B cell (primary cell): ENCODE measurements at regions not wholly inside any gene's neighbourhood (a gene's known extent, or its start where the extent isn't known, plus 50 kb on each side); places are given as distances from the start of the nearest gene placed in this dataset.

Experiments used
- ATAC-seq: fragments of 200-7000 bp; cut with Tn5 transposase; one replicate; pipeline ENCODE4 v1.10.0; 2021; ENCODE audit warnings: low read depth, mild to moderate bottlenecking, moderate number of reproducible peaks, moderate library complexity
- CTCF ChIA-PET: fragments of 350-600 bp; sonication (Branson Sonifier 250); formaldehyde crosslinking; loops from one replicate; lab custom pipeline; 2021; ENCODE audit warnings: antibody characterized with exemption, inconsistent platforms; lab: Charles Lee
- POLR2A ChIA-PET: fragments of 350-600 bp; sonication (Branson Sonifier 250); formaldehyde crosslinking; loops from one replicate; lab custom pipeline; 2021; ENCODE audit warnings: antibody characterized with exemption; lab: Charles Lee
- DNase-seq: peaks from one replicate; pipeline ENCODE4 v3.0.0; 2013
- H2AFZ ChIP-seq: 2 replicates; pipeline ENCODE4 v1.6.1; 2012; ENCODE audit warnings: mild to moderate bottlenecking, low read depth, low read length; ENCODE audit not compliant: insufficient read depth, poor library complexity, severe bottlenecking
- H3K27ac ChIP-seq, 2 donors: 1 replicate in 1 of 2; 2 replicates in 1 of 2; pipeline ENCODE4 v1.5.1; 2012 to 2013; ENCODE audit warnings: low read length in 2 of 2, mild to moderate bottlenecking in 2 of 2, moderate library complexity in 1 of 2
- H3K27me3 ChIP-seq, 4 experiments: fragments of 200-600 bp in 1 of 4; sonication (generic) in 1 of 4; replicated peaks in 1 of 4; 1 replicate in 2 of 4; 2 replicates in 2 of 4; pipeline versions ENCODE4 v1.6.1 to v1.7.0; 2013 to 2016; ENCODE audit warnings: low read length in 3 of 4, mild to moderate bottlenecking in 2 of 4, mixed read lengths in 1 of 4, moderate library complexity in 1 of 4; ENCODE audit not compliant: insufficient read depth in 4 of 4, control insufficient read depth in 3 of 4; ENCODE audit errors: control extremely low read depth in 1 of 4
- H3K36me3 ChIP-seq, 2 experiments: replicated peaks in 1 of 2; 1 replicate in 1 of 2; 2 replicates in 1 of 2; pipeline versions ENCODE4 v1.6.1 to v1.7.1; 2013; ENCODE audit warnings: low read length in 1 of 2; ENCODE audit not compliant: insufficient read depth in 2 of 2, control insufficient read depth in 1 of 2; ENCODE audit errors: control extremely low read depth in 1 of 2, extremely low read depth in 1 of 2
- H3K4me1 ChIP-seq, 2 donors: fragments of 200-600 bp in 1 of 2; sonication (generic) in 1 of 2; 1 replicate in 1 of 2; 2 replicates in 1 of 2; pipeline versions ENCODE4 v1.5.1 to v1.6.1; 2013 to 2017; ENCODE audit warnings: low read length in 2 of 2; ENCODE audit not compliant: control insufficient read depth in 2 of 2, insufficient read depth in 2 of 2
- H3K4me2 ChIP-seq: replicated peaks from 2 replicates; pipeline ENCODE3; 2012; ENCODE audit warnings: mild to moderate bottlenecking, low read depth, low read length; ENCODE audit not compliant: poor library complexity, severe bottlenecking
- H3K4me3 ChIP-seq, 5 experiments: fragments of 200-600 bp in 1 of 5; sonication (generic) in 1 of 5; 1 replicate in 3 of 5; 2 replicates in 2 of 5; pipeline versions ENCODE4 v1.5.1 to v1.7.0; 2011 to 2016; ENCODE audit warnings: low read length in 4 of 5, mild to moderate bottlenecking in 4 of 5, low read depth in 2 of 5, control low read depth in 1 of 5, moderate library complexity in 1 of 5; ENCODE audit not compliant: insufficient read depth in 1 of 5; ENCODE audit errors: control extremely low read depth in 1 of 5, extremely low read depth in 1 of 5
- H3K79me2 ChIP-seq: fragments of 200-600 bp; sonication (generic); one replicate; pipeline ENCODE4 v1.6.0; 2016; ENCODE audit warnings: low read length; ENCODE audit not compliant: control insufficient read depth, insufficient read depth
- H3K9ac ChIP-seq: fragments of 200-600 bp; sonication (generic); 2 replicates; pipeline ENCODE4 v1.6.1; 2017; ENCODE audit warnings: mild to moderate bottlenecking, low read length, moderate library complexity
- H3K9me3 ChIP-seq, 3 donors: one replicate each; pipeline versions ENCODE4 v1.6.1 to v1.7.1; 2013; ENCODE audit warnings: low read length in 2 of 3; ENCODE audit not compliant: control insufficient read depth in 2 of 3, insufficient read depth in 1 of 3; ENCODE audit errors: control extremely low read depth in 1 of 3
- H4K20me1 ChIP-seq: 2 replicates; pipeline ENCODE4 v1.6.0; 2012; ENCODE audit warnings: mild to moderate bottlenecking, low read length; ENCODE audit not compliant: insufficient read depth, control insufficient read depth, poor library complexity, severe bottlenecking
- H3K27ac Mint-ChIP-seq: one replicate; pipeline ENCODE4 v1.8.0; 2021; ENCODE audit warnings: mixed read lengths
- H3K27me3 Mint-ChIP-seq: one replicate; pipeline ENCODE4 v1.8.0; 2021; ENCODE audit warnings: mixed read lengths
- H3K4me1 Mint-ChIP-seq: one replicate; pipeline ENCODE4 v1.8.0; 2021; ENCODE audit warnings: mixed read lengths
- H3K4me3 Mint-ChIP-seq: one replicate; pipeline ENCODE4 v1.8.0; 2021; ENCODE audit warnings: mixed read lengths
- H3K9me3 Mint-ChIP-seq: one replicate; pipeline ENCODE4 v1.8.0; 2022; ENCODE audit warnings: mixed read lengths; ENCODE audit not compliant: insufficient read depth
- EZH2 ChIP-seq: IDR thresholded peaks from 2 replicates; pipeline ENCODE4 v1.6.1; 2012; ENCODE audit warnings: borderline replicate concordance, low read depth, mild to moderate bottlenecking, moderate library complexity, low read length; ENCODE audit not compliant: insufficient read depth, poor library complexity, severe bottlenecking
- WGBS: methylation state at CpG from one replicate; pipeline ENCODE4 v1.1.5; 2013; ENCODE audit warnings: missing lambda C conversion rate; ENCODE audit not compliant: insufficient coverage; 5-methylcytosine and 5-hydroxymethylcytosine counted together
- intact Hi-C: fragments of 100-400 bp; cut with micrococcal nuclease; formaldehyde crosslinking; loops from one replicate; pipeline ENCODE4 v1.10.0; 2022
- TF ChIP-seq, protein P1 (sequence below): fragments of 200-600 bp; IDR thresholded peaks from one replicate; pipeline ENCODE4 v1.8.0; 2022; ENCODE audit warnings: antibody characterized with exemption, mild to moderate bottlenecking

DNA sequence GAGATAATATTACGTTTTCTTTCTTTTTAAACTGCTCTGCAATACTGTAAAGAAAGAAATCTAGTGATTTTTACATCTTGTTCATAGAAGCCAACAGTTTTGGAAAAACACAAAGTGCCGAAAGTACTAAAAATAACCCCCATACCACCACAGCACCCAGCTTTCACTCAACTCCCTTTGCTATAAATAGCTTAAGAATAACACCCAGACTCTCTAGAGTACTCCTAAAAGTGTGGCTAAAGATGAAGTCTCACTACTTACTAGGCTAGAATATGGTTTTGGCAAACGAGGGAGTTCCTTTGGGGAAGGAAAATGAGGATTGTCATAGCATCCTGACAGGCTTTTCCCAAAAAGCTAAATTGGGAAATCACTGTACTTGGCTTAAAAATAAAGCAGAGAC lies 151.8 kb upstream of the ANK3 start:
- intact Hi-C loops, result no loop called here
- H3K4me2 ChIP-seq, result no peak overlapping the region
- no peaks in the 10 kb centered on the region for H3K79me2 ChIP-seq
- no peak overlapping the region for H3K27ac ChIP-seq
- no peaks in the 10 kb centered on the region for H3K27me3 ChIP-seq
- WGBS, result 0% methylated on average over 1 of the region's 3 CpGs
- H3K9me3 ChIP-seq, result no peaks in the 10 kb centered on the region
- H4K20me1 ChIP-seq, result no peaks in the 10 kb centered on the region
- TF ChIP-seq, protein P1, sequence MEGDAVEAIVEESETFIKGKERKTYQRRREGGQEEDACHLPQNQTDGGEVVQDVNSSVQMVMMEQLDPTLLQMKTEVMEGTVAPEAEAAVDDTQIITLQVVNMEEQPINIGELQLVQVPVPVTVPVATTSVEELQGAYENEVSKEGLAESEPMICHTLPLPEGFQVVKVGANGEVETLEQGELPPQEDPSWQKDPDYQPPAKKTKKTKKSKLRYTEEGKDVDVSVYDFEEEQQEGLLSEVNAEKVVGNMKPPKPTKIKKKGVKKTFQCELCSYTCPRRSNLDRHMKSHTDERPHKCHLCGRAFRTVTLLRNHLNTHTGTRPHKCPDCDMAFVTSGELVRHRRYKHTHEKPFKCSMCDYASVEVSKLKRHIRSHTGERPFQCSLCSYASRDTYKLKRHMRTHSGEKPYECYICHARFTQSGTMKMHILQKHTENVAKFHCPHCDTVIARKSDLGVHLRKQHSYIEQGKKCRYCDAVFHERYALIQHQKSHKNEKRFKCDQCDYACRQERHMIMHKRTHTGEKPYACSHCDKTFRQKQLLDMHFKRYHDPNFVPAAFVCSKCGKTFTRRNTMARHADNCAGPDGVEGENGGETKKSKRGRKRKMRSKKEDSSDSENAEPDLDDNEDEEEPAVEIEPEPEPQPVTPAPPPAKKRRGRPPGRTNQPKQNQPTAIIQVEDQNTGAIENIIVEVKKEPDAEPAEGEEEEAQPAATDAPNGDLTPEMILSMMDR, result no peak
- TF ChIP-seq EZH2, result no peak
- no peaks in the 10 kb centered on the region for H3K36me3 ChIP-seq
- H3K4me3 ChIP-seq, result no peak overlapping the region
- Mint-ChIP-seq H3K4me3 (no peak overlapping the region), H3K27ac (no peak overlapping the region), H3K4me1 (peaks cover 6% of the 10 kb centered on the region), H3K27me3 (no peaks in the 10 kb centered on the region), H3K9me3 (no peaks in the 10 kb centered on the region)
- H2AFZ ChIP-seq, result no peak overlapping the region
- POLR2A ChIA-PET, result no interaction called here
- ATAC-seq (no peak), DNase-seq (no peak)
- H3K9ac ChIP-seq, result no peak overlapping the region
- H3K4me1 ChIP-seq, result peaks cover 0 to 4% of the 10 kb centered on the region in 2 donors
- CTCF ChIA-PET, result no interaction called here

DNA sequence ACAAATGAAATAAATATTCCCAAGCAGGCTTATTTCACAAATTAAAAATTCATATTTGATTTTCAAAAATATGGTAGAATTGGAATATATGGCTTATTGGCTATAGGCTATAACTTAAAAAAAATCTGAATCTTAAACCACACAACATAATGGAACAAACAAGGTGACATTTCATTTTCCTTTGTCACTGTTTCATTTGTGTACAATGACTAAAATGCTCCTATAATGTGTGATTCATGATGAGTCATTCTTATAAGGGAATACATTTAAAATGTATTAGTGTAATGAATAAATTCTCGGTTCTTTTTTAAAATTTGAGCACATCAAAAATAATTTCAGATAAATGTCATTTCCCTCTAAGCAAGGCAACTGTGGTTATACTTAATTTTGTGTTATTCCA lies 148.0 kb upstream of the ANK3 start:
- Histone ChIP-seq H3K27ac (no peak overlapping the region), H3K36me3 (no peaks in the 10 kb centered on the region), H3K9ac (no peak overlapping the region), H4K20me1 (no peaks in the 10 kb centered on the region), H3K79me2 (no peaks in the 10 kb centered on the region), H3K4me3 (no peak overlapping the region), H2AFZ (no peak overlapping the region), H3K4me1 (peaks cover 0 to 4% of the 10 kb centered on the region in 2 donors), H3K27me3 (no peaks in the 10 kb centered on the region), H3K4me2 (no peak overlapping the region), H3K9me3 (no peaks in the 10 kb centered on the region)
- ATAC-seq (no peak), DNase-seq (no peak)
- no peak overlapping the region for H3K27ac Mint-ChIP-seq
- H3K9me3 Mint-ChIP-seq, result no peaks in the 10 kb centered on the region
- no peak overlapping the region for H3K4me3 Mint-ChIP-seq
- TF ChIP-seq EZH2, result no peak
- TF ChIP-seq, protein P1, result no peak
- intact Hi-C loops, result no loop called here
- peaks cover 8% of the 10 kb centered on the region for H3K4me1 Mint-ChIP-seq
- no peaks in the 10 kb centered on the region for H3K27me3 Mint-ChIP-seq
- ChIA-PET POLR2A (no interaction called here), CTCF (no interaction called here)
- no CpG with 5 or more reads among the region's 1 CpG for WGBS
